HEK293 (cell line): ENCODE measurements at regions not wholly inside any gene's neighbourhood (a gene's known extent, or its start where the extent isn't known, plus 50 kb on each side); places are given as distances from the start of the nearest gene placed in this dataset.

ENCODE experiments used
- CTCF ChIA-PET: fragments of 350-600 bp; formaldehyde crosslinking; extraction: SDS; loops from one replicate; lab custom pipeline; 2021; ENCODE audit warnings: antibody characterized with exemption; lab: Yijun Ruan, JAX
- POLR2A ChIA-PET: fragments of 300-600 bp; formaldehyde crosslinking; extraction: SDS; loops from one replicate; lab custom pipeline; 2020; ENCODE audit warnings: antibody characterized with exemption, inconsistent platforms; lab: Yijun Ruan, JAX
- H3K27ac ChIP-seq: fragments of 200-500 bp; sonication (Bioruptor generic); 2 replicates; pipeline ENCODE4 v1.5.1; 2014; ENCODE audit warnings: low read depth, low read length, control low read depth, inconsistent platforms; ENCODE audit errors: extremely low read depth
- H3K36me3 ChIP-seq, 2 experiments: fragments of 200-500 bp in 1 of 2; sonication (Bioruptor generic) in 1 of 2; 1 replicate in 1 of 2; 2 replicates in 1 of 2; pipeline ENCODE4 v1.5.1; 2014 to 2017; ENCODE audit warnings: inconsistent platforms in 2 of 2, low read length in 2 of 2; ENCODE audit not compliant: control insufficient read depth in 2 of 2, insufficient read depth in 1 of 2
- H3K4me1 ChIP-seq: fragments of 200-500 bp; sonication (Bioruptor generic); 2 replicates; pipeline ENCODE4 v1.5.1; 2014; ENCODE audit warnings: mild to moderate bottlenecking, low read length, inconsistent platforms; ENCODE audit not compliant: control insufficient read depth, insufficient read depth
- H3K4me3 ChIP-seq: 2 replicates; pipeline ENCODE4 v1.5.1; 2011; ENCODE audit warnings: low read depth, mild to moderate bottlenecking, control low read depth, low read length, moderate library complexity
- H3K9me3 ChIP-seq: fragments of 200-500 bp; sonication (Bioruptor generic); 2 replicates; pipeline ENCODE4 v1.5.1; 2014; ENCODE audit warnings: low read depth, low read length, inconsistent platforms; ENCODE audit not compliant: control insufficient read depth, insufficient read depth
- INSM2 ChIP-seq: fragments of 450-650 bp; formaldehyde crosslinking; IDR thresholded peaks from 2 replicates; pipeline ENCODE4 v1.5.1; 2016; ENCODE audit warnings: missing biosample characterization, missing genetic modification characterization
- MEIS1 ChIP-seq: sonication (generic); formaldehyde crosslinking; IDR thresholded peaks from 2 replicates; pipeline ENCODE4 v1.8.1; 2022; ENCODE audit warnings: missing genetic modification reagents, mild to moderate bottlenecking, borderline replicate concordance
- OVOL3 ChIP-seq: fragments of 450-650 bp; formaldehyde crosslinking; IDR thresholded peaks from 2 replicates; pipeline ENCODE4 v1.5.1; 2016; ENCODE audit warnings: missing biosample characterization, missing genetic modification characterization
- PRDM4 ChIP-seq: fragments of 450-650 bp; formaldehyde crosslinking; IDR thresholded peaks from 2 replicates; pipeline ENCODE4 v1.5.1; 2017; ENCODE audit warnings: missing biosample characterization, missing genetic modification characterization
- SCRT1 ChIP-seq: fragments of 450-650 bp; formaldehyde crosslinking; IDR thresholded peaks from 2 replicates; pipeline ENCODE4 v1.5.1; 2016; ENCODE audit warnings: missing biosample characterization, missing genetic modification characterization, borderline replicate concordance
- ZBTB10 ChIP-seq: fragments of 450-650 bp; formaldehyde crosslinking; IDR thresholded peaks from 2 replicates; pipeline ENCODE4 v1.5.1; 2016; ENCODE audit warnings: missing biosample characterization, missing genetic modification characterization
- ZFP3 ChIP-seq: fragments of 450-650 bp; formaldehyde crosslinking; IDR thresholded peaks from 2 replicates; pipeline ENCODE4 v1.5.1; 2016; ENCODE audit warnings: low read depth, missing biosample characterization, missing genetic modification characterization
- ZNF16 ChIP-seq: fragments of 450-650 bp; formaldehyde crosslinking; IDR thresholded peaks from 2 replicates; pipeline ENCODE4 v1.5.1; 2016; ENCODE audit warnings: low read depth, missing biosample characterization, missing genetic modification characterization
- ZNF19 ChIP-seq: fragments of 450-650 bp; formaldehyde crosslinking; IDR thresholded peaks from 2 replicates; pipeline ENCODE4; 2016; ENCODE audit warnings: missing biosample characterization, missing genetic modification characterization, low read depth
- ZNF214 ChIP-seq: fragments of 450-650 bp; formaldehyde crosslinking; IDR thresholded peaks from 2 replicates; pipeline ENCODE4 v1.5.1; 2017; ENCODE audit warnings: missing biosample characterization, mild to moderate bottlenecking, missing genetic modification characterization, borderline replicate concordance
- ZNF221 ChIP-seq: fragments of 450-650 bp; formaldehyde crosslinking; IDR thresholded peaks from 2 replicates; pipeline ENCODE4 v1.5.1; 2017; ENCODE audit warnings: missing biosample characterization, missing genetic modification characterization, borderline replicate concordance
- ZNF433 ChIP-seq: fragments of 450-650 bp; formaldehyde crosslinking; IDR thresholded peaks from 2 replicates; pipeline ENCODE4 v1.5.1; 2016; ENCODE audit warnings: missing biosample characterization, missing genetic modification characterization, low read depth
- ZNF513 ChIP-seq: fragments of 450-650 bp; IDR thresholded peaks from 2 replicates; pipeline ENCODE4 v1.5.1; 2018; ENCODE audit warnings: missing biosample characterization, missing genetic modification characterization
- ZNF544 ChIP-seq: fragments of 450-650 bp; formaldehyde crosslinking; IDR thresholded peaks from 2 replicates; pipeline ENCODE4 v1.5.0; 2017; ENCODE audit warnings: missing biosample characterization, missing genetic modification characterization
- ZNF580 ChIP-seq: fragments of 450-650 bp; formaldehyde crosslinking; IDR thresholded peaks from 2 replicates; pipeline ENCODE4 v1.5.1; 2016; ENCODE audit warnings: missing biosample characterization, missing genetic modification characterization
- ZNF596 ChIP-seq: fragments of 450-650 bp; IDR thresholded peaks from 2 replicates; pipeline ENCODE4 v1.5.0; 2018; ENCODE audit warnings: missing biosample characterization, mild to moderate bottlenecking, missing genetic modification characterization, moderate library complexity
- ZNF639 ChIP-seq: fragments of 450-650 bp; formaldehyde crosslinking; IDR thresholded peaks from 2 replicates; pipeline ENCODE4 v1.5.1; 2016; ENCODE audit warnings: missing biosample characterization, missing genetic modification characterization
- ZNF664 ChIP-seq: fragments of 450-650 bp; formaldehyde crosslinking; IDR thresholded peaks from 2 replicates; pipeline ENCODE4 v1.5.1; 2016; ENCODE audit warnings: missing biosample characterization, missing genetic modification characterization
- ZNF677 ChIP-seq: fragments of 450-650 bp; IDR thresholded peaks from 2 replicates; pipeline ENCODE4 v1.5.0; 2018; ENCODE audit warnings: missing biosample characterization, mild to moderate bottlenecking, missing genetic modification characterization, moderate library complexity
- ZNF777 ChIP-seq: fragments of 450-650 bp; formaldehyde crosslinking; IDR thresholded peaks from 2 replicates; pipeline ENCODE4 v1.5.1; 2017; ENCODE audit warnings: missing biosample characterization, missing genetic modification characterization, borderline replicate concordance
- ZNF830 ChIP-seq: fragments of 450-650 bp; IDR thresholded peaks from 2 replicates; pipeline ENCODE4 v1.5.0; 2018; ENCODE audit warnings: missing biosample characterization, missing genetic modification characterization, low read depth, mild to moderate bottlenecking, moderate library complexity
- ZSCAN18 ChIP-seq: fragments of 450-650 bp; formaldehyde crosslinking; IDR thresholded peaks from 2 replicates; pipeline ENCODE4 v1.5.1; 2016; ENCODE audit warnings: missing biosample characterization, missing genetic modification characterization

- TF ChIP-seq ZNF677 (tag by site-specific recombination) (no peak), PRDM4 (tag by site-specific recombination) (no peak), ZNF221 (no peak), ZNF664 (no peak), SCRT1 (tag by site-specific recombination) (no peak), ZNF639 (no peak), ZNF513 (tag by site-specific recombination) (no peak), ZNF580 (no peak), ZSCAN18 (tag by site-specific recombination) (no peak), ZNF830 (tag by site-specific recombination) (no peak), MEIS1 (CRISPR knock-in tag) (no peak), ZNF16 (tag by site-specific recombination) (no peak), ZFP3 (tag by site-specific recombination) (no peak), ZNF596 (tag by site-specific recombination) (no peak), ZNF777 (tag by site-specific recombination) (no peak), OVOL3 (tag by site-specific recombination) (no peak)
- TF ChIP-seq, all 188 proteins: peak for 0
- Histone ChIP-seq H3K36me3 (no peaks in the 10 kb centered on the region), H3K4me3 (no peak overlapping the region), H3K4me1 (no peaks in the 10 kb centered on the region), H3K27ac (no peak overlapping the region), H3K9me3 (no peaks in the 10 kb centered on the region)
- CTCF ChIA-PET: no interaction called here
- POLR2A ChIA-PET: no interaction called here
Observed at GRCh38 chr3:182349951-182350517, 443.3 kb upstream of the ATP11B start.

GRCh38 chr3:182357928-182358327, 435.4 kb upstream of the ATP11B start:
- no peaks in the 10 kb centered on the region for H3K36me3 ChIP-seq
- no peak for TF ChIP-seq INSM2 (tag by site-specific recombination)
- TF ChIP-seq ZNF214 (tag by site-specific recombination): no peak
- no peak for TF ChIP-seq ZNF596 (tag by site-specific recombination)
- TF ChIP-seq ZNF433 (tag by site-specific recombination): no peak
- no peak for TF ChIP-seq ZBTB10 (tag by site-specific recombination)
- no peak for TF ChIP-seq ZNF544 (tag by site-specific recombination)
- no peak for TF ChIP-seq ZNF19 (tag by site-specific recombination)

More at GRCh38 chr3:182357928-182358327, 435.4 kb upstream of the ATP11B start:
- CTCF ChIA-PET: interaction anchor here (0.6 kb wide), 1 partner anchor 145 kb away, joined by 3 read pairs; no protein-coding TSS in a partner anchor
- H3K9me3 ChIP-seq: no peaks in the 10 kb centered on the region
- POLR2A ChIA-PET: no interaction called here
- H3K4me3 ChIP-seq: no peak overlapping the region
- H3K27ac ChIP-seq: no peak overlapping the region
- no peaks in the 10 kb centered on the region for H3K4me1 ChIP-seq
